ENCODE measurements at regions not wholly inside any gene's neighbourhood (a gene's known extent, or its start where the extent isn't known, plus 50 kb on each side); places are given as distances from the start of the nearest gene placed in this dataset.

- DNase-seq (ENCODE audit: low read depth) = no peak
Measured at GRCh38 chr12:111222027-111222414, 146.9 kb downstream of the PHETA1 start.

DNA sequence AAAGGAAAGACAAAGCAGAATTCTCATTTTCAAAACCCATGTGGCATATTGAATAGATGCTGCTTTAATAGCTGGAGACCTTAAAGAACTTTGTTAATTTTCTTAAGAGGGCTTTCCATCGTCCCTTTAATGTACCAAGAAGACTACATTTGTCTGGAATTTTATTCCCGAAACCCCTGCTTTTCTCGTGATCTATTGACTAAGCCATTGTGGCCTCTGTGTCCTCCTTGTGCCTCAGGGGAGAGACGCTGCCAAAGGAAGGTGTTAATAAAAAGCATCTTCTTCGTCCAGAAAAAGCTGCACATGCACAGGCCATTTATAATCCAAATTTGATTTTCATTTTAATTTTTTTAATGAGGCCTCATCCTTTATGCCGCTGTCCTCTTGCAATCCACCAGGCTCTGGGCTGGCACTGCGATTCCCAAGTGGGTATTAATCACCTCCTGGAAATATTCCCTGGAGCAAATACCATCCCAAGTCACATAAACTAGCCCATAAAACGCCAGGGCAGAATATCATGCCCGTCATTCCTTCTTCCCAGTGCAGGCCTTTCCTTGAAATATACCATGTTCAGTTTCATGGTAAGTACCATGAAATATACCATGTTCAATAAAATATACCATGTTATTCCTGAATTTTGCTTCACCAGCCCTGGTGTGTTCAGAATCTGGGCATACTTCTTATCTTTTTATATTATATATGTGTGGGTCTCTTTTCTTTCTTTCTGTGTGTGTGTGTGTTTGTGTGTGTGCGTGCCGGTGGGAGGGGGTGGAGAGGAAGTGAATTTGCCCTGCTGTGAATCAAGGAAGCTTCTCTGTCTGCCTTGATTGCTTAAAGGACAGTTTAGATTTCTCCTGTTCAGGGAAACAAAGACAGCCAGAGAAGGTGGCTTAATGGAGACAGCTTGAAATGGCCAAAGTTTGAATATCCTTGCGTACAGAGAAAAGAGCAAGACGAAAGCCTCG is 147.6 kb downstream of the PHETA1 start:
- no peak for DNase-seq (ENCODE audit: low read depth)

DNA sequence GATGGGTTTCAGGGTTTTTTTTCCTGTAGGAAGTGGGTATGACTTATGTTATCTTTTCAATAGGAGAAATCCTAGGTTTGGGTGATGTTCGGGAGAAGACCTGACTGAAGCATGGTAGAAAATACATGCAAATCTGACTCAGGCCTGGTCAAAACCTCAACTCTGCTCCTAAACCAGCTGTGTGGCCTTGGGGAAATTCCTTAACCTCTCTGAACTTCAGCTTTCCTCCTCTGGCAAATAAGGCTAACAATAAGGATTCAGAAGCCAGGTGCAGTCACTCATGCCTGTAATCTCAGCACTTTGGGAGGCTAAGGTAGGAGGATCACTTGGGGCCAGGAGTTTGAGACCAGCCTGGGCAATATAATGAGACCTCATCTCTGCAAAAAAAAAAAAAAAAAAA is 148.5 kb downstream of the PHETA1 start:
- no peak for DNase-seq (ENCODE audit: low read depth)

GRCh38 chr12:111219440-111219839 is 149.5 kb downstream of the PHETA1 start:
- DNase-seq (ENCODE audit: low read depth) = no peak

DNA sequence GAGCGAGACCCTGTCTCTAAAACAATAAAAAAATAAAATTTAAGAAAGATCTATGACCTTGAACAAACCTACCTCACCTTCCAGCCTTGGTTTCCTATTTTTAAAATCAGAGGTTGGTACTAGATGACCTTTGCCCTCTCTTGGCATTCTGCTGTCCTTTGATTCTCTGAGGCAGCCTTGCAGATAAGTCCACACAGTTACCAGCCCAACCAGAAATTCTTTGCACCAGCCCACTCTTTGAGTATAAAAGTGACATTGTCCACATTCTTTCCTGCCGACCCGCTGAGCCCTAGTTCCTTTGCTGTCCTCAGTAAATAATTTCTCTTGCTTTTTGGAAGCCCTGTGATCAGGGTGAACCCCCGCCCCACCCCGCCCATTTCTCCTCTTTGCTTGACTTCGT is 150.4 kb downstream of the PHETA1 start:
- no peak for DNase-seq (ENCODE audit: low read depth)

- DNase-seq (ENCODE audit: low read depth) = no peak
Measured at GRCh38 chr12:111216387-111217159, 152.3 kb downstream of the PHETA1 start.

GRCh38 chr12:111215881-111216280 is 153.0 kb downstream of the PHETA1 start:
- DNase-seq (ENCODE audit: low read depth) = no peak

DNA sequence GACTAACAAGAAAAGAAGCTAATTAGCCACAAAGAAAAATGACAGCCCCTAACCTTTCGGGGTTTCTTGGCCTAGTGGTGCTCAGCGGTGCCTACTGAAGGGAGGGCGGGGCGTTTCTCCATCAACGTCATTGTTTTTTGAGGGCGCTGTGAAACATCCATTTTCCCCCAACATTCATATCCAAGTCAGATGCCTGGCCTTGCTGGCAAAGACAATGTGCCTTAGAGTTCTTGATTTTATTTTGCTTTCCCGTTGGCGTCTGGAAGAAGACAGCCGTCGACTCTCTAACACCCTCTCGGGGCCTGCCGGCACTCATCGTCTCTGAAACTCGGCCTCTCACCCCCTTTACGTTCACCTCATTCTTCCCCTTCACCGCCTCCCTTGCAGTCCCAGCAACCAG is 154.5 kb downstream of the PHETA1 start:
- no peak for DNase-seq (ENCODE audit: low read depth)

DNA sequence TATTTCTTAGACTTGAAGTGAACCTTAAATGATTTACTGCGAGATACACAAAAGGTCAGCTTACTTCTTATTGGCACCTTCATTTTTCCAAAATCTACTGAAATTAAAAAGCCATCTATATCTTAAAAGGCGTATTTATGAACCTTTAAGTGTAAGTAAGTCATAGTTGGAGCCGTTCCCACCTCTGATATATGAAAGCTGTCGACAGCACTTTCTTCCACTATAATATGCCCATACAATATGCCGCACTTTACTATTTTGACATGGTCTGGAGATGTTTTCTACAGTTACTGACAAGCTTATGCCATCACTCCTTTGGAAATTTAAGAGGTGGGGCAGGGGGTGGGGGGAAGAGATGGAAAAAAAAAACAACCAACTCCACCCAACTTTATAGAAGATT is 155.3 kb downstream of the PHETA1 start:
- no peak for DNase-seq (ENCODE audit: low read depth)

GRCh38 chr12:111212814-111213456 is 156.0 kb downstream of the PHETA1 start:
- no peak for DNase-seq (ENCODE audit: low read depth)

- no peak for DNase-seq (ENCODE audit: low read depth)
Measured at GRCh38 chr12:111211910-111212757, 156.8 kb downstream of the PHETA1 start.

- DNase-seq (ENCODE audit: low read depth) = no peak
Measured at GRCh38 chr12:111209811-111210210, 159.1 kb downstream of the PHETA1 start.

DNA sequence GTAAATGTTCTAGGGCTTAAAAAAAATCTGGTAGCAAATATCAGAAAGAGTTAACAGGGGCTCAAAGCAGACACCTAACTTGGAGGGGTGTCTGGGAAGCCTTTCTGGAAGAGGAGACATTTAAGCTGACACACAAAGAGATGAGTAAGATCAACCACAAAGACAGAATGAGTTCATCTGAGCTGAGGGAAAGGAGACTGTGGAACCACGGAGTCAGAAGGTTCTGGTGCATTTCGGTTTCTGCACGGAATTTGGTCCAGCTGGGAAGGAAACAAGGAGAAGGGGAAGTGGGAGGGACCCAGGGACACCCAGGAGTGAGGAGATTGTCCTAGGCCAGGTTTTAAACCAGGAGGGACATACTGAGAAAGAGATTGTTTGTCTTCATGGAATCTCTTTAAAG is 161.1 kb downstream of the PHETA1 start:
- DNase-seq (ENCODE audit: low read depth) = no peak

DNA sequence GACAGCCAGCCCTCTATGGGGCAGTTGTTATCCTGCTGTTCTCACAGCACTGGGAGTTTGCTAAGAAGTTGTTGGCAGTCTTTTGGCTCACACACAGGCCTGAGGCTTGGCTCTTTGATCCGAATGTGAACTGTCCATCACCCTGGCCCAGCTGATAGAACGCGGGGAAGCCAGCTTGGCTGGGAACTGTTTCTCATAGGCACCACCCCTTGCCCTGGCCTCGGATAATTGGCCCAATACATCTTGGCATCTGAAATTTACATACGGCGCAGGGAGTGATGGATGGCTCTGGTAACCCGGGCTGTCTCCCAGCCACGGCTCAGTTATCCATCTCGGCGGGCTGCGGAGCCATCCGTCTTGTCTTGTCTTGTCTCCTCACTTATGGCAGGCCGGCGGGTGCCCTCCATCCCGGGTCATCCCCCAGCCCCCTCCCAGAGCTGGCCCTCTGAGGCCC is 164.1 kb downstream of the PHETA1 start:
- no peak for DNase-seq (ENCODE audit: low read depth)

DNA sequence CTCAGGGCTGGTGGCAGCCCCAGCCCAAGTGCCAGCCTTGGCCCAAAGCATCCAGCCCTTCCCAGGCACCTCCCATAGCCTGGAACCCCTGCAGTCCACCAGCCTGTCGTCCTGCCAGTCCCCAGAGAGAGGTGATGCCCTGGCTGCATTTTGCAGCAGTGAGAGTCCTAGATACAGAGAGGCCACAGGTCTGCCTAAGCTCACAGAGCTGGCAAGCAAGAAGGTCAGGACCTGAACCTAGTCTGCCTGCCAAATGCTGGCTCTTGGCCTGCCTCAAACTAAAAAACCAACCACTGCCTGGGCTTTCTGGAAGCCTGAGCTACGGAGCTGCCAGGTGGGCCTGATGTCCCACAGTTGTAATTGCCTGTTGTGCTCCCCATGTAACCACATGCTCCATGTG is 164.9 kb downstream of the PHETA1 start:
- DNase-seq (ENCODE audit: low read depth) = no peak

DNA sequence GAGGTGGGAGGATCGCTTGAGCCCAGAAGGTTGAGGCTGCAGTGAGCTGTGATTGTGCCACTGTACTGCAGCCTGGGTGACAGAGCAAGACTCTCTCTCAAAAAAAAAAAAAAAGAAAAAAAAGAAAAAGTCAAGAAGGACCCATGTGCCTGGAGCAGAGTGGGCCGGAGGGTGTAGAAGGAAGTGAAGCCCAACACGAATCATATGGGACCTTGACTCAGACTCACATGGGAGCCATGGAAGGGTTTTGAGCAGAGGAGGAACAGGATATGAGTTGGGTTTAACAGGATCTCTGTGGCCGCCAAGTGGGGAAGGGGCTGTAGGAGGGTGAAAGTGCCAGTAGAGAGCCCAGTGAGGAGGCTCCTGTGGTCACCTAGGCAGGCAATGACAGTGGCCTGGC is 165.4 kb downstream of the PHETA1 start:
- DNase-seq (ENCODE audit: low read depth) = no peak

DNA sequence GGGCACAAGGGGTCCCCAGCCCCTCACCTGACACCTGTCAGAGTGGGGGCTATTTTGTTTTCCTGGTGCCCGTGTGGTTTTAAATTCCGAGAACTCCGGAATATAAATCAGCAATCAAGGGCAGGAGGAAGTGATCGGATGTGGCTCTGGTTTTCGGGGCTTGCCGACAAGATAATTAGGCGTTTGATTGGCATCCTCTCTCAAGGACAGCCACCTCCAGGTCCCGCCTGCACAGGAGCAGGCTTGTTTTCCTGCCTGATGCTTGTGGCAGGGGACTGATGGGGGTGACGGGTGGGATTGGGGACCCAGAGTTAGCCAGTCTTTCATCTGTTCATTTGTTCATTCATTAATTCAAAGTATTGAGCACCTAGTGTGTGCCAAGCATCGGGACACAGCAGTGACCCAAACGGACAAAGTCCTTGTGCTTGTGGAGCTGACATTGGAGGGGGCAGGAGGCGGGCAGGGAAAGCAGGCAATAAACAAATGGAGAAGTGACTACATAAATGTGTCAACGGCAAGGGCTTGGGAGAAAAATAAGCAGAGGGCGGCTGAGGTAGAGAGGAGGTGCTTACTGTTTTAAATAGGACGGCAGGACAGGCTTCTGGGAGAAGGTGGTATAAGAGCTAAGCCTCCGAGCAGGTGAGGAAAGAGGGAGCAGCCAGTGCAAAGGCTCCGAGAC is 166.5 kb downstream of the PHETA1 start:
- no peak for DNase-seq (ENCODE audit: low read depth)

- DNase-seq (ENCODE audit: low read depth) = no peak
Measured at GRCh38 chr12:111201495-111202236, 167.2 kb downstream of the PHETA1 start.

GRCh38 chr12:111201036-111201435 is 167.9 kb downstream of the PHETA1 start:
- no peak for DNase-seq (ENCODE audit: low read depth)

DNA sequence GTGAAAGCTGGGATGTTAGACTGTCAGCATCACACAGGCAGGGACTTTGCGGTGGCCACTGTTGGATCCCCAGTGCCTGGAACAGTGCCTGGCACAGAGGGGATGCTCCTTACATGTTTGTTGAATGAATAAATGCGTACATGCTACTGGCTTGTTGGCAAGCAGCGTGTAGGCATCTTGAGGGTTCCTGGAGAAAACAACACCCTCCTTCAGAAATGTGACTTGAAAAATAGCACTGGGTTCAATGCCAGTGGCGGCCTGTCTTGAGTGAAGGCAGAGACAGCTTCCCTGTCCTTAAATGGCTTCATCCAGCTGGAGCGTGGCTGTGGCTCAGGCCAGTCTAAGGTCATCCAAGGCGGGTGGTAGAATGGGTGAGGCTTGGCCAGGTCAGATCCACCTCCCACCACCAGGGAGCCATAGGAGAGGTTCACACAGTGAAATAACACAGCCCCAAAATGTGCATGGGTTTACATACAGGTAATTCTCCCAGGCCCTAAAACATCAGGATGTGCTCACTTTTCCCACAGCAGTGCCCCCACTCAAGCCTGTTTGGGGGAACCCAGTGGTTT is 171.4 kb downstream of the PHETA1 start:
- DNase-seq (ENCODE audit: low read depth) = no peak

Measured in amniotic epithelial cell (primary cell).